Upper lobe of left lung (tissue), 6 donors: ENCODE measurements at regions not wholly inside any gene's neighbourhood (a gene's known extent, or its start where the extent isn't known, plus 50 kb on each side); places are given as distances from the start of the nearest gene placed in this dataset.
A peak's percentile ranks its signal among the peaks of the same experiment; 100 is the strongest.

Experiments used
- ATAC-seq, 2 donors: fragments of 200-7000 bp; cut with Tn5 transposase; one replicate each; pipeline ENCODE4 v1.9.1; 2022; ENCODE audit warnings: mild to moderate bottlenecking in 2 of 2, moderate library complexity in 2 of 2; ENCODE audit not compliant: low FRiP score in 2 of 2
- DNase-seq, 2 donors: peaks; one replicate each; pipeline ENCODE4 v3.0.0-alpha.2; 2019 to 2020
- H3K27ac ChIP-seq, 4 donors: fragments of 200-600 bp; sonication (generic); one replicate each; pipeline ENCODE4 v1.5.1; 2016 to 2019
- H3K27me3 ChIP-seq, 4 donors: fragments of 200-600 bp; sonication (generic); one replicate each; pipeline ENCODE4 v1.5.1; 2017 to 2019
- H3K36me3 ChIP-seq, 4 donors: fragments of 200-600 bp; sonication (generic); one replicate each; pipeline ENCODE4 v1.5.1; 2016 to 2019
- H3K4me1 ChIP-seq, 4 donors: fragments of 200-600 bp; sonication (generic); one replicate each; pipeline ENCODE4 v1.5.1; 2018 to 2019
- H3K4me3 ChIP-seq, 4 donors: fragments of 200-600 bp; sonication (generic); one replicate each; pipeline ENCODE4 v1.5.1; 2017 to 2019; ENCODE audit warnings: mild to moderate bottlenecking in 2 of 4, moderate library complexity in 1 of 4
- H3K9me3 ChIP-seq, 4 donors: fragments of 200-600 bp; sonication (generic); one replicate each; pipeline ENCODE4 v1.5.1; 2018 to 2019
- EP300 ChIP-seq, 4 donors: sonication (generic); formaldehyde crosslinking; IDR thresholded peaks; one replicate each; pipeline ENCODE4 v1.5.1; 2017; ENCODE audit warnings: antibody characterized with exemption in 4 of 4, control low read depth in 2 of 4
- POLR2A ChIP-seq, 4 donors: fragments of 450-650 bp; IDR thresholded peaks; one replicate each; pipeline ENCODE4 v1.5.1; 2016 to 2017; ENCODE audit warnings: antibody characterized with exemption in 4 of 4, mild to moderate bottlenecking in 2 of 4
- POLR2AphosphoS5 ChIP-seq, 2 donors: sonication (generic); formaldehyde crosslinking; IDR thresholded peaks; one replicate each; pipeline ENCODE4 v1.5.1; 2017; ENCODE audit warnings: antibody characterized with exemption in 2 of 2
- WGBS, 2 donors: methylation state at CpG; one replicate each; pipeline ENCODE4 v1.1.5; 2017 to 2018; 5-methylcytosine and 5-hydroxymethylcytosine counted together
- TF ChIP-seq, protein P1 (sequence below), 6 experiments: fragments of 450-650 bp in 4 of 6; fragments of 200-600 bp in 2 of 6; sonication (generic) in 2 of 6; IDR thresholded peaks; one replicate each; pipeline ENCODE4 v1.5.1; 2016 to 2019; ENCODE audit warnings: antibody characterized with exemption in 6 of 6
- donor health status: DM: no; HTN: no; CAD: no; lungs with moderate emphysema.
- donor health status: DM: no; HTN: yes; CAD: no; lungs with severe emphysema.

DNA sequence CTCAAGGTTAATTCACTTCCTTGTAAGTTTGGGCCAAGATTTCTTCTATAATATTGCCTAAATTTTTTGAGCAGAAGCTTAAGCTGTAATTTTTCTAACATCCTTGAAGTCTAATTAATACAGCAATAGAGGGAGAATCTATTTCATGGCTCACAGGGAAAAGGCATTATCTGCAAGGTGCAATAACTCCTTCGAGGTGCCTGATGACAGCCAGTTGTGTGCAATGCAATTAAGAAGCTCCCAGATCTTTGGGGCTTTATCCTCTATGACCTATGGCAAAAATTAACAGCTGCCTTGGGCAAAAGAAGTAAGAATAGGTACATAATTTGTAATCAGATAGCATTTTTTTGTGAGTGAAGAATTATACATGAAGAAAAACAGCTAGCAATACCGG, 554.6 kb upstream of the SALL3 start:
- Histone ChIP-seq H3K27ac (no peak overlapping the region), H3K4me3 (no peak overlapping the region), H3K36me3 (no peaks in the 10 kb centered on the region), H3K4me1 (no peaks in the 10 kb centered on the region), H3K27me3 (no peaks in the 10 kb centered on the region), H3K9me3 (no peaks in the 10 kb centered on the region)
- ATAC-seq, result no peak
- no peak for DNase-seq
- 80 to 96% methylated on average over 2 of the region's 2 CpGs for WGBS, 2 donors
- TF ChIP-seq POLR2A (IDR thresholded peaks at IDR 0.05), result no peak
- TF ChIP-seq, protein P1, sequence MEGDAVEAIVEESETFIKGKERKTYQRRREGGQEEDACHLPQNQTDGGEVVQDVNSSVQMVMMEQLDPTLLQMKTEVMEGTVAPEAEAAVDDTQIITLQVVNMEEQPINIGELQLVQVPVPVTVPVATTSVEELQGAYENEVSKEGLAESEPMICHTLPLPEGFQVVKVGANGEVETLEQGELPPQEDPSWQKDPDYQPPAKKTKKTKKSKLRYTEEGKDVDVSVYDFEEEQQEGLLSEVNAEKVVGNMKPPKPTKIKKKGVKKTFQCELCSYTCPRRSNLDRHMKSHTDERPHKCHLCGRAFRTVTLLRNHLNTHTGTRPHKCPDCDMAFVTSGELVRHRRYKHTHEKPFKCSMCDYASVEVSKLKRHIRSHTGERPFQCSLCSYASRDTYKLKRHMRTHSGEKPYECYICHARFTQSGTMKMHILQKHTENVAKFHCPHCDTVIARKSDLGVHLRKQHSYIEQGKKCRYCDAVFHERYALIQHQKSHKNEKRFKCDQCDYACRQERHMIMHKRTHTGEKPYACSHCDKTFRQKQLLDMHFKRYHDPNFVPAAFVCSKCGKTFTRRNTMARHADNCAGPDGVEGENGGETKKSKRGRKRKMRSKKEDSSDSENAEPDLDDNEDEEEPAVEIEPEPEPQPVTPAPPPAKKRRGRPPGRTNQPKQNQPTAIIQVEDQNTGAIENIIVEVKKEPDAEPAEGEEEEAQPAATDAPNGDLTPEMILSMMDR (IDR thresholded peaks at IDR 0.05), result no peak
- TF ChIP-seq POLR2AphosphoS5 (IDR thresholded peaks at IDR 0.05), result no peak
- TF ChIP-seq EP300 (IDR thresholded peaks at IDR 0.05), result no peak

DNA sequence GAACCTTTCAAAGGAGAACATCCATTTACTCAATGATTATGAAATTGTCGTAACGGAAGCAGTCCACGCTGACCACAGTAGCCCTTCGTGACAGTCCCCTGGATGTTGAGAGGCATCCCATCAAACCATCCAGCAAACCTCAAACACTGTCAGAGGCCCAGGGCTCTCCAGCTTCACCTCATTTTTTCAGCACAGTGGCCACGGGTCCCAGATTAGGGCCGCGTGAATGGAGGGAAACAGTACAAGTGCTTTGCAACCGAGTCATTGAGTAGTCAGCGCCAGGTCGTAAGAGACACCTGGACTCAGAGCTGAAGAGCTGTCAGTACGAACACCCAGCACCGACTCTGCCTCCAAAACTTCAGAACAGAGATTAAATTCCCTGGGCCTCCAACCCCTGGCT, 552.5 kb upstream of the SALL3 start:
- no peak for ATAC-seq
- H3K4me3 ChIP-seq, result no peak overlapping the region
- DNase-seq, result no peak
- no peak overlapping the region for H3K27ac ChIP-seq
- H3K36me3 ChIP-seq, result no peaks in the 10 kb centered on the region
- H3K27me3 ChIP-seq, result no peaks in the 10 kb centered on the region
- WGBS, 2 donors, result 89 to 93% methylated on average over 9 to 12 of the region's 12 CpGs
- H3K9me3 ChIP-seq, result no peaks in the 10 kb centered on the region
- no peak for TF ChIP-seq POLR2AphosphoS5 (IDR thresholded peaks at IDR 0.05)
- TF ChIP-seq POLR2A (IDR thresholded peaks at IDR 0.05), result no peak
- TF ChIP-seq, protein P1 (IDR thresholded peaks at IDR 0.05), result no peak
- TF ChIP-seq EP300 (IDR thresholded peaks at IDR 0.05), result no peak
- no peaks in the 10 kb centered on the region for H3K4me1 ChIP-seq

DNA sequence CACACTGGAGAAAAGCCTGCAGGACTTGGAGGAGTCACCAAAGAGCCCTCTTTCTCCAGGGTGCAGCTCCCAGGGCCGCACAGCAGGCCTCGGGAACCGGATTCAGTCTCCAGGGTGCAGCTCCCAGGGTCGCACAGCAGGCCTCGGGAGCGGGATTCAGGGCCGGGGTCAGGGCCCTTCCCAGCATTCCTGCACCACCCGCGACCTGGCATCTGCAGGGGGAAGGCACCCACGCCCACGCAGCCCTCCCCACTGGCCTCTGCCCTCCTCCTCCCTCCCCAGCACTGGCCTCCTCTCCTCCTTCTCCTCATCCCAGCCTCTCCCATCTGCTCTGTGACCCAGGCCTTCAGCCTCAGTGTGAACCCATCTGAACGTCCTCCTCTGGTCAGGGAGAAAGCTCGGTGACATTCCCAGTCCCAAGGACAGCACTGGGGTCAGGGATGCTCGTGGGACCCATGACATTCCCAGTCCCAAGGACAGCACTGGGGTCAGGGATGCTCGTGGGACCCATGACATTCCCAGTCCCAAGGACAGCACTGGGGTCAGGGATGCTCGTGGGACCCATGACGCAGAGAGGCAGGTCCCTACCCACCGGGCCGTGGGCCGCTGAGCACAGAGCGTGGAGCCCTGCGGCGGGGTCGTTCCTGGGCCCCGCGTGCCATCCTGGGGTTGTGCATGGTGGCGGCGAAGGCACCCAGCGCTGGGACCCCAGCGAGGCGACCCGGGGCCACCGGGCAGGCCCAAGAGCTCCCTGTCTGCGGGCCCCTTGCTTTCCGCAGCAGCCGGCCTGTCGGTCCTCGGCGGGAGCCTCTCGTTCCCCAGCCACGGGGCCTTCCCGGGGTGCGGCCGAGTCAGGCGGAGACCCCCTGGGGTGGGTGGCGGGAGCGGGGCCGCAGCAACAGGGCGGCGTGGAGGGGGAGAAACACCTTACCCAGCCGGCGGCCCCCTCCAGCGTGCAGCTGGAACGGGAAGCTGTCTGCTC, 550.2 kb upstream of the SALL3 start:
- TF ChIP-seq, protein P1 (IDR thresholded peaks at IDR 0.05), result no peak
- TF ChIP-seq POLR2A (IDR thresholded peaks at IDR 0.05) (no peak), EP300 (IDR thresholded peaks at IDR 0.05) (no peak), POLR2AphosphoS5 (IDR thresholded peaks at IDR 0.05) (no peak)
- no peaks in the 10 kb centered on the region for H3K4me1 ChIP-seq
- no peaks in the 10 kb centered on the region for H3K27me3 ChIP-seq
- ATAC-seq (peak; percentile 49 to 55), DNase-seq (peak in 1 of 2 donors; percentile 74)
- H3K9me3 ChIP-seq, result no peaks in the 10 kb centered on the region
- 90 to 94% methylated on average over 19 to 45 of the region's 54 CpGs for WGBS, 2 donors
- H3K27ac ChIP-seq, result no peak overlapping the region
- H3K4me3 ChIP-seq, result no peak overlapping the region
- H3K36me3 ChIP-seq, result no peaks in the 10 kb centered on the region

DNA sequence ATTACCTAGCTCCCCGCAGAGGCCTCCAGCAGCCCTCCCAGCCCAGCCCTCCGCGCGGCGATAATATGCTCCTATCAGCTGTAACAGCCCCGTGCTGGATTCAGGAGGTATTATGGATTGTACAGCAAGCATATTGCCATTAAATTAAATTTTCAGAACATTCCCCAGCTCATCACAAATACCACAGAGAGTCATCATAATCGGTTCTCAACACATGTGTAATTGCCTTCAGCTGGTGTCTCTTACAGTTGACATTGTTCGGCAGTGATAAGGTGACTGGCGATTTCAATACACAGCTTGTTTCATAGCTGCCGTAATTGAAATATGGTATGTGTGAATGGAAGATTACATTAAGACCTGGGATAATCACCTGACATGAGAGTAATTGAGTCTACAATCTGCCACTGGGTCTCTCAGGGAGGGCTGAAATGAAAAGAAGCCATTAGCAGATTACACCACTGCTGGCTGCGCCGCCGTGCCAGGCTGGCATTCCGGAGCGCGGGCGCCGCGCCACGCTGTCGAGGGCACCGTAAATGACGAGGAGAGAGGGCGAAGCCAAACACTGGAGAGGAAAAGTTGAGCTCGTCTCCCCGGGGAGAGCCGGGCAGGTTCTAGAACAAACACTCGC, 549.4 kb upstream of the SALL3 start:
- H3K27ac ChIP-seq, result no peak overlapping the region
- no peaks in the 10 kb centered on the region for H3K9me3 ChIP-seq
- 88 to 94% methylated on average over 28 of the region's 28 CpGs for WGBS, 2 donors
- ATAC-seq, result no peak
- no peaks in the 10 kb centered on the region for H3K36me3 ChIP-seq
- DNase-seq, result peak in 1 of 2 donors; percentile 80
- no peaks in the 10 kb centered on the region for H3K4me1 ChIP-seq
- H3K4me3 ChIP-seq, result no peak overlapping the region
- no peak for TF ChIP-seq EP300 (IDR thresholded peaks at IDR 0.05)
- TF ChIP-seq POLR2A (IDR thresholded peaks at IDR 0.05), result no peak
- TF ChIP-seq, protein P1 (IDR thresholded peaks at IDR 0.05), result no peak
- TF ChIP-seq POLR2AphosphoS5 (IDR thresholded peaks at IDR 0.05), result no peak
- no peaks in the 10 kb centered on the region for H3K27me3 ChIP-seq
